ENCODE measurements at regions not wholly inside any gene's neighbourhood (a gene's known extent, or its start where the extent isn't known, plus 50 kb on each side); places are given as distances from the start of the nearest gene placed in this dataset.

GRCh38 chr21:36554411-36555157, 74.7 kb upstream of the CLDN14 start (continued):
- no peak for TF ChIP-seq ZHX2 (IDR thresholded peaks at IDR 0.05; ENCODE audit: low read depth)
- TF ChIP-seq ZHX2 (CRISPR knock-in tag; IDR thresholded peaks at IDR 0.05; ENCODE audit: borderline replicate concordance): no peak
- TF ChIP-seq ZNF256 (CRISPR knock-in tag; conservative IDR thresholded peaks at IDR 0.05): no peak
- no peak for TF ChIP-seq SMC3 (IDR thresholded peaks at IDR 0.05; ENCODE audit: low read length)
- TF ChIP-seq MAFF (IDR thresholded peaks at IDR 0.05; ENCODE audit: low read depth, low read length): no peak
- no peak for TF ChIP-seq ZGPAT (CRISPR knock-in tag; IDR thresholded peaks at IDR 0.05)

All from HepG2 (cell line).